ENCODE measurements at regions not wholly inside any gene's neighbourhood (a gene's known extent, or its start where the extent isn't known, plus 50 kb on each side); places are given as distances from the start of the nearest gene placed in this dataset.

DNA sequence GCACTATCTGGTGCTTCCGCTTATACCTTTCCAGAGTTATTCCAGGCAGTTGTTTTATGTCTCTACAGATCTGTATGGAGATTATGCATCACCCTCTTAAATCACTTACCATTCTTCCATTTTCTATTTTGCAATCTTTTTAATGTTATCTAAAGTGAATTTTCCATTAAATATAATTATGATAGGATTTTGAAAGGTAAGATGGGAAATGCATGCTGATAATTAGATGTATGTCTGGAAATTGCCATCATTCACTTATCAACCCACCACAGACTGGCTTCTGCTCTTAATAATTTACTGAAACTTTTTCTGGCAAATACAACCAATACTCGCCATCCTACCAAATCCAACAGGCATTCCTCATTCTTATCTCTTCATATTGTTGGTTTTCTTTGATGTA is 227.4 kb upstream of the MC4R start:
- Mint-ChIP-seq H3K27ac (no peak overlapping the region), H3K36me3 (no peaks in the 10 kb centered on the region), H3K4me1 (no peaks in the 10 kb centered on the region), H3K9me3 (peaks cover 0 to 2% of the 10 kb centered on the region in 2 donors), H3K27me3 (ENCODE audit: low read depth in 2 of 2) (no peaks in the 10 kb centered on the region), H3K4me3 (no peak overlapping the region)
- ATAC-seq (no peak), DNase-seq (no peak)
- Histone ChIP-seq H3K27ac (ENCODE audit: low read length) (no peak overlapping the region), H3K4me1 (ENCODE audit: control insufficient read depth, insufficient read depth, low read length) (no peaks in the 10 kb centered on the region), H3K9me3 (ENCODE audit: control insufficient read depth, insufficient read depth, low read length) (no peaks in the 10 kb centered on the region), H3K27me3 (ENCODE audit: control insufficient read depth, insufficient read depth, low read length) (no peaks in the 10 kb centered on the region), H3K36me3 (ENCODE audit: control insufficient read depth, insufficient read depth, low read length) (no peaks in the 10 kb centered on the region), H3K4me3 (ENCODE audit: low read length) (no peak overlapping the region)
- 100% methylated on average over 1 of the region's 2 CpGs for WGBS (ENCODE audit: insufficient coverage)
- intact Hi-C loops (cut with micrococcal nuclease), result no loop called here
- TF ChIP-seq, protein P1, sequence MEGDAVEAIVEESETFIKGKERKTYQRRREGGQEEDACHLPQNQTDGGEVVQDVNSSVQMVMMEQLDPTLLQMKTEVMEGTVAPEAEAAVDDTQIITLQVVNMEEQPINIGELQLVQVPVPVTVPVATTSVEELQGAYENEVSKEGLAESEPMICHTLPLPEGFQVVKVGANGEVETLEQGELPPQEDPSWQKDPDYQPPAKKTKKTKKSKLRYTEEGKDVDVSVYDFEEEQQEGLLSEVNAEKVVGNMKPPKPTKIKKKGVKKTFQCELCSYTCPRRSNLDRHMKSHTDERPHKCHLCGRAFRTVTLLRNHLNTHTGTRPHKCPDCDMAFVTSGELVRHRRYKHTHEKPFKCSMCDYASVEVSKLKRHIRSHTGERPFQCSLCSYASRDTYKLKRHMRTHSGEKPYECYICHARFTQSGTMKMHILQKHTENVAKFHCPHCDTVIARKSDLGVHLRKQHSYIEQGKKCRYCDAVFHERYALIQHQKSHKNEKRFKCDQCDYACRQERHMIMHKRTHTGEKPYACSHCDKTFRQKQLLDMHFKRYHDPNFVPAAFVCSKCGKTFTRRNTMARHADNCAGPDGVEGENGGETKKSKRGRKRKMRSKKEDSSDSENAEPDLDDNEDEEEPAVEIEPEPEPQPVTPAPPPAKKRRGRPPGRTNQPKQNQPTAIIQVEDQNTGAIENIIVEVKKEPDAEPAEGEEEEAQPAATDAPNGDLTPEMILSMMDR (IDR thresholded peaks at IDR 0.05), result no peak

DNA sequence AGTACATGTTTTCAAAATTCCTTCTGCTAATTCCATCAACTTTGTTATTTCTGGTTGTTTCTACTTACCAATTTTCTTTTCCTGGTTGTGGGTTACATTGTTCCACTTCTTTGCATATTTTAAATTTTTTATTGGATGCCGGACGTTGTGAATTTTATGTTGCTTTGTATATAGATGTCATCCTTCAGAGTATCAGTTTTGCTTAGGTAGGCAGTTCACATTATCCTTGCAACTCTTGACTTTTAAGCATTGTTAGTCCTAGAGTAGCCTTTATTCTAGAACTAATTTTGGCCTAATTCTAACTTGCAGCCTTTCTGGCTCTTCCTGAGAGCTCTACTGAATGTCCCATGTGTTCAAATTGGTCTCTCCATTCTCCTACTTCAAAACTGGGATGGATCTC is 228.7 kb upstream of the MC4R start:
- H3K36me3 Mint-ChIP-seq, result no peaks in the 10 kb centered on the region
- Histone ChIP-seq H3K4me1 (ENCODE audit: control insufficient read depth, insufficient read depth, low read length) (no peaks in the 10 kb centered on the region), H3K36me3 (ENCODE audit: control insufficient read depth, insufficient read depth, low read length) (no peaks in the 10 kb centered on the region), H3K9me3 (ENCODE audit: control insufficient read depth, insufficient read depth, low read length) (no peaks in the 10 kb centered on the region), H3K27me3 (ENCODE audit: control insufficient read depth, insufficient read depth, low read length) (no peaks in the 10 kb centered on the region), H3K27ac (ENCODE audit: low read length) (no peak overlapping the region), H3K4me3 (ENCODE audit: low read length) (no peak overlapping the region)
- intact Hi-C loops (cut with micrococcal nuclease), result no loop called here
- no peaks in the 10 kb centered on the region for H3K4me1 Mint-ChIP-seq
- no peak for ATAC-seq
- peaks cover 4 to 6% of the 10 kb centered on the region in 2 donors for H3K9me3 Mint-ChIP-seq
- H3K27ac Mint-ChIP-seq, result no peak overlapping the region
- no peak for DNase-seq
- H3K4me3 Mint-ChIP-seq, result no peak overlapping the region
- TF ChIP-seq, protein P1 (IDR thresholded peaks at IDR 0.05), result no peak
- no peaks in the 10 kb centered on the region for H3K27me3 Mint-ChIP-seq (ENCODE audit: low read depth in 2 of 2)
- WGBS (ENCODE audit: insufficient coverage), result 75% methylated on average over 2 of the region's 2 CpGs

DNA sequence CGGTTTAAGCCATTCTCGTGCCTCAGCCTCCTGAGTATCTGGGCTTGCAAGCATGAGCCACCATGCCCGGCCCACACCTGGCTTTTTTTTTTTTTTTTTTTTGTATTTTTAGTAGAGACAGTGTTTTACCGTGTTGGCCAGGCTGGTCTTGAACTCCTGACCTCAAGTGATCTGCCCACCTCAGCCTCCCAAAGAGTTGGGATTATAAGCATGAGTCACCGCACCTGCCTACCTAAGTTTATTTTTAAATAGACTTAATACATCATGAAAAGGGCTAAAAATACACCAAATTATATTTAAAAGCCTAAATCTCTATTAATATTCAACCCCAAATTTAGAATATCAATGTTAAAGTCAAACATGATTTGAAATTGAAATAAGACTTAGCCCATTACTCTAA is 250.8 kb upstream of the MC4R start:
- Mint-ChIP-seq H3K36me3 (no peaks in the 10 kb centered on the region), H3K27me3 (ENCODE audit: low read depth in 2 of 2) (no peaks in the 10 kb centered on the region), H3K4me3 (no peak overlapping the region), H3K9me3 (peaks cover 2 to 11% of the 10 kb centered on the region in 2 donors), H3K4me1 (no peaks in the 10 kb centered on the region), H3K27ac (no peak overlapping the region)
- Histone ChIP-seq H3K4me3 (ENCODE audit: low read length) (no peak overlapping the region), H3K27ac (ENCODE audit: low read length) (no peak overlapping the region), H3K4me1 (ENCODE audit: control insufficient read depth, insufficient read depth, low read length) (no peaks in the 10 kb centered on the region), H3K27me3 (ENCODE audit: control insufficient read depth, insufficient read depth, low read length) (no peaks in the 10 kb centered on the region), H3K9me3 (ENCODE audit: control insufficient read depth, insufficient read depth, low read length) (no peaks in the 10 kb centered on the region), H3K36me3 (ENCODE audit: control insufficient read depth, insufficient read depth, low read length) (no peaks in the 10 kb centered on the region)
- 100% methylated on average over 4 of the region's 5 CpGs for WGBS (ENCODE audit: insufficient coverage)
- intact Hi-C loops (cut with micrococcal nuclease), result no loop called here
- ATAC-seq (no peak), DNase-seq (no peak)
- TF ChIP-seq, protein P1 (IDR thresholded peaks at IDR 0.05), result no peak

DNA sequence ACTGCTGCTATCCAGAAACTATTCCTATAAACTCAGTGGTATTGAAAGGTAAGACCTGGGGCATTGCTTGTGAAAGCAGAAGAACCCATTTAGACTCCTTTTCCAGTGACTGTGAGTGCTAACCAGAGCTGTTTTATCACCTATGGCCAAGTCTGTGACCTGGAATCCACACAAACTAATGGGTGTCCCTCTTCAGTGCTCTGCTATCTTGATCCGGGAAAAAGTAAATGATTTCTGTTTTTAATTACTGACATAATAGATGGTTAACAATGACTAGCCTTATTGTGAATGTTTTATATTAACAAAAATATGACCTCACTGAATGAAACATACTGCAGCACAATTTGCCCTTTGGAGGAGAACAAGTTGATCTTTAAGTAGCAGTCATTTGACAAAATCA is 251.6 kb upstream of the MC4R start:
- Mint-ChIP-seq H3K9me3 (peaks cover 0 to 9% of the 10 kb centered on the region in 2 donors), H3K27ac (no peak overlapping the region)

More for the DNA sequence above, 251.6 kb upstream of the MC4R start:
- Mint-ChIP-seq H3K36me3 (no peaks in the 10 kb centered on the region), H3K4me1 (no peaks in the 10 kb centered on the region), H3K27me3 (ENCODE audit: low read depth in 2 of 2) (no peaks in the 10 kb centered on the region), H3K4me3 (no peak overlapping the region)
- no CpG with 5 or more reads among the region's 1 CpG for WGBS (ENCODE audit: insufficient coverage)
- TF ChIP-seq, protein P1 (IDR thresholded peaks at IDR 0.05), result no peak
- H3K36me3 ChIP-seq (ENCODE audit: control insufficient read depth, insufficient read depth, low read length), result no peaks in the 10 kb centered on the region
- H3K4me1 ChIP-seq (ENCODE audit: control insufficient read depth, insufficient read depth, low read length), result no peaks in the 10 kb centered on the region
- intact Hi-C loops (cut with micrococcal nuclease), result no loop called here
- H3K27ac ChIP-seq (ENCODE audit: low read length), result no peak overlapping the region
- no peaks in the 10 kb centered on the region for H3K9me3 ChIP-seq (ENCODE audit: control insufficient read depth, insufficient read depth, low read length)
- H3K27me3 ChIP-seq (ENCODE audit: control insufficient read depth, insufficient read depth, low read length), result no peaks in the 10 kb centered on the region
- DNase-seq (no peak), ATAC-seq (no peak)
- H3K4me3 ChIP-seq (ENCODE audit: low read length), result no peak overlapping the region
